B cell (primary cell): ENCODE measurements at regions not wholly inside any gene's neighbourhood (a gene's known extent, or its start where the extent isn't known, plus 50 kb on each side); places are given as distances from the start of the nearest gene placed in this dataset.

ENCODE experiments used
- CTCF ChIP-seq: fragments of 200-600 bp; IDR thresholded peaks from one replicate; pipeline ENCODE4 v1.8.0; 2022; ENCODE audit warnings: antibody characterized with exemption, mild to moderate bottlenecking
- EZH2 ChIP-seq: IDR thresholded peaks from 2 replicates; pipeline ENCODE4 v1.6.1; 2012; ENCODE audit warnings: borderline replicate concordance, low read depth, mild to moderate bottlenecking, moderate library complexity, low read length; ENCODE audit not compliant: insufficient read depth, poor library complexity, severe bottlenecking

DNA sequence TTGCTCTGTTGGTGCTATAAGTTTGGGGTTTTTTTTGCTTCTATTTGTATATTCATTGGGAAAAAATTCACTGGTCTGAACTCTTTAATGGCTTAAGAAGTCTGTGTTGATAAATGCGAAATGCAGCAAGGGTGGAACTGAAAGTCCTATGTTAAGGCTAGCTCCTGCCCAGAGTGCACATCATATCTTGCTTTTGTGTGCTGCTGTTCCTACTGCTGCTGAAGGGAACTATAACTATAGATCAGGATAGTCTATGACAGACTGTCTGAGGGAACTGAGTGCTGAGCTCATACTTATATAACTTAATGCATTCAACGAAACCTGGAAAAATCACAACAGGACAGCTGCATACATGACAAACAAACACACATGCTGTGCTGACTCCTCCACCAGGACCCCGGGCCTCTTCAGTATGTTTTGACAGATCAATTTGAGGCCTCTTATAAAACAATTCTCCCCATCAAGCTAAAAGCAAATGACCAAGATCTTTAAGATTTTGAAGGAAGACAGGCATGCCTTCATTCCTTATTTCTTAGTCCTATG lies 1031.5 kb upstream of the ADGRL2 start:
- TF ChIP-seq CTCF (no peak), EZH2 (no peak)
